ENCODE measurements at regions not wholly inside any gene's neighbourhood (a gene's known extent, or its start where the extent isn't known, plus 50 kb on each side); places are given as distances from the start of the nearest gene placed in this dataset.

DNA sequence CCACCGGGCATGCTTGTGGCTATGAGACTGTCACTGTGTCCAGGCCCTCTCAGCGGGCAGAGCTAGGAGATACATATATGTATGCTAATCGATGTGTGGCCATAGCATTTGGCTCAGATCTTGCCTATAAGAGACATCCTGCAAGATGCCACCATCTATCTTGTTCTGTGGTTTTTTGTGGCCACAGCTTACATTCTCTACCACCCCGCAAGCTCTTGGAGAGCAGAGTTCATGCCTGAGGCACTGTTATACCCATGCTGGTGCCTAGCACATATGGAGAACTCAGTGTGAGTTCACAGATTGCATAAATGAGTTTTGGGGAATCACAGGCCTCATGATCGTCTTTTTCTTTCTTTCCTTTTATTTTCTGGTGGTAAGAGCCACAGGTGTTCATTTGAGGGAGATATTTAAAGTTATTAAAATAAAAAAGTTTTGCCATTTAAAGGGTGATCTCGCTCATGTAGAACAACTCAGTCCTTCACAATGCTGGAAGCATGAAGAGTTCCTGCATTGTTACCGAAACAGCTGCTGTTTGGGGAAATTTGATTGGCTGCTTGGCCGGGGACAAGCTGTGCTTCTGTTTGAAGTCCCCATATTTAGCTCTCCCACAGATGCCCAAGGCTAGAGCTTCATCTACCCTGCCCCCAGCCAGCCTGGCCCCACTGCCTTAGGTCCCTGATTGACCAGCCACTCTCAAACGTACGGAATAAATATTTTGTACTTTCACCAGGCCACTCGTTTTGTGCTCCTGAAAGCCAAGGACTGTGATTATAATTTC, 169.2 kb upstream of the MAP1B start:
- Mint-ChIP-seq H3K4me3 (no peak overlapping the region), H3K27ac (no peak overlapping the region), H3K27me3 (peaks cover 41% of the 10 kb centered on the region), H3K36me3 (ENCODE audit: low read depth) (no peaks in the 10 kb centered on the region), H3K4me1 (no peaks in the 10 kb centered on the region)
- no peaks in the 10 kb centered on the region for H3K9me3 ChIP-seq (ENCODE audit: control insufficient read depth, low read length, poor library complexity, severe bottlenecking)
- DNase-seq (no peak), ATAC-seq (no peak)

DNA sequence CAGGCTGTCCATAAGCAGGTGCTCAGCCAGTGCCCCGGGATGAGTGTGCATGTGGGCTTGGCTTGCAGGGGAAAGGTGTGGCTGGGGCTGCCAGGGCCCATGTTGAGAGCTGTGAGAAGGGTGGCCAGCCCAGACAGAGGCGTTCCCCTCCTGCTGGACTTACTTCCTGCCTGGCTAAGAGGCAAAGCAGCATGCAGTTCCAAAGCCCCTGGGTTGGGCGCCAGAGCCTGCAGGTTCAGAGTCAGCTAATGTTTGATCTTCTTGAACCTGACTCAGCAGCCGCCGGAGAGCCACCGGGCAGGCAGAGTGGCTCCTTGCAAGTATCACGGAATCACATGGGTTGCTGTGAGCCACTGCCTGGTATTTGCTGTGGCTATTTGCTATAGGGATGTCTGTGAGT, 168.4 kb upstream of the MAP1B start:
- Mint-ChIP-seq H3K4me3 (no peak overlapping the region), H3K4me1 (no peaks in the 10 kb centered on the region), H3K27ac (no peak overlapping the region), H3K36me3 (ENCODE audit: low read depth) (no peaks in the 10 kb centered on the region), H3K27me3 (peaks cover 33% of the 10 kb centered on the region)
- H3K9me3 ChIP-seq (ENCODE audit: control insufficient read depth, low read length, poor library complexity, severe bottlenecking): no peaks in the 10 kb centered on the region
- no peak for DNase-seq
- ATAC-seq: no peak

DNA sequence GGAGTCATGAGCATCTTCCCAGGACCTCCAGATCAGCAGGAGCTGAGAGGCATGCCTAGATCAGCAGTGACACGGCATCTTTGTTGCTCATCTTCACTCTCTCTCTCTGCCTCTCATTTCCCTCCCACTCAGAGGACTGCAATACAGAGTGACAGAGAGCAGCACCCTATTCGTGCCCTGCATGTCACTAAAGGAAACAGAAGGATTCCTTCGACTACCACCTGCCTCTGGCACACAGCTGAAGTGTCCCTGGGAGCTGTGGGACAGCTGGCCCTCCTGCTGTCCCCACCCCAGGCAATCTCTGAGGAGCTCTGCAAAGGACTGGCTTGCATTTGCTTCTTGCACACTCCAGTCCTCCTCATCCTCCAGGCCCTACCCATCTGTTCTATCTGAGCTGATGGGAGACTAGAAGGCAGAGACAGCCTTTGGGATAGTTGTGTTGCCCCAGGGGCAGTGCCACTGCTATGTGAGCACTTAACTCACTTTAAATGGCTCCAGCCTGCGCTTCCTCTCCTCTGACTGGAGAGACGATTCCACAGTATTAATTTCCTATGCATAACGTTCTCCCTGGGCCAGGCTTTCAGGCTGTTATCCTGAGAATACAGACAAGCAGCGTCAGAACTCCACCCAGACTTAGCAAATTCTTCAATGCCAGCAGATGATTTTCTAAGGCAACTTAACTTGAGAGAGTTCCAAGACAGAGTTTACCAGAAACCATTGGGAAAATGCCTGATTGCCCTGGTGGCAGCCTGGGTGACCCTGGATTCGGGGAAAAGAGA, 167.6 kb upstream of the MAP1B start:
- no peak for DNase-seq
- ATAC-seq: no peak
- no peaks in the 10 kb centered on the region for H3K36me3 Mint-ChIP-seq (ENCODE audit: low read depth)
- H3K9me3 ChIP-seq (ENCODE audit: control insufficient read depth, low read length, poor library complexity, severe bottlenecking): no peaks in the 10 kb centered on the region
- H3K4me3 Mint-ChIP-seq: no peak overlapping the region
- H3K4me1 Mint-ChIP-seq: no peaks in the 10 kb centered on the region
- H3K27me3 Mint-ChIP-seq: peaks cover 31% of the 10 kb centered on the region
- H3K27ac Mint-ChIP-seq: no peak overlapping the region

DNA sequence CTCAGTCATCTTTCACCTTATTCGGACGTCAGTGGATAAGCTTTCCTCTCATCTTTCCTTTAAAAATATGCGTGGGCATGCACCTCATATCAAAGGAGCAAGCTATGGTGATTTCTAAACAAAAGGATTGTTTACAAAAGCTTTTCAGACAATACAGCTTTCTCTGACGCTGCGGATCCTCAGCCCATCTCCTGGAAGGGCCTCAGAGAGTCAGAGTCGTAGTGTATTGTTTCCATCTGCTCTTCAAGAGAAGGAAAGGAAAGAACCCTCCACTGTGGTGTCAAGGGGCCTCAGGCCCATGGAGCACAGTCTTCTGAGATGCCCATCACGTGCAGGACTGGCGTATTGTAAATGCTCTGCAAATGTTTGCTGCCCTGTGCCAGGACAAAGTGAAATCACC, 163.4 kb upstream of the MAP1B start:
- Mint-ChIP-seq H3K4me1 (no peaks in the 10 kb centered on the region), H3K27me3 (peaks cover 16% of the 10 kb centered on the region), H3K36me3 (ENCODE audit: low read depth) (no peaks in the 10 kb centered on the region), H3K27ac (no peak overlapping the region), H3K4me3 (no peak overlapping the region)
- ATAC-seq (no peak), DNase-seq (no peak)
- H3K9me3 ChIP-seq (ENCODE audit: control insufficient read depth, low read length, poor library complexity, severe bottlenecking): no peaks in the 10 kb centered on the region

DNA sequence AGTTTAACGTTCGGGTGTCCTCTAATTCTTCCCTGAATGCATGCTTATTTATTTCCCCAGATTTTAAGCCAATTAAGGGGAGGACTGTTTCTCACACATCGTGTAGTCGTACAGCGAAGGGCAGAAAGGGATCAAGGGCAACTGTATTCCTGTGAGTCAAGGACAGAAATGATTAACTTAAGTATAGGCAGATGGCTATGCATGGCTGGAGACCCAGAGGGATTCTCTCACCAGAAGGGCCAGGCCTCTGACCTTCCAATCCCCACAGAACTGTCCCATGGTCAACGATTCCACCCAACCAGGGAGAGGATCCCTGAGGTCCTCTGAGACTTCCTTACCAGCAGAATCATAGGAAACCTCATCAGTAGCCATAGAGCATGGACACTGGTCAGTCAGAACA, 161.8 kb upstream of the MAP1B start:
- Mint-ChIP-seq H3K27ac (no peak overlapping the region), H3K4me1 (no peaks in the 10 kb centered on the region), H3K27me3 (peaks cover 4% of the 10 kb centered on the region), H3K36me3 (ENCODE audit: low read depth) (no peaks in the 10 kb centered on the region), H3K4me3 (no peak overlapping the region)
- no peak for ATAC-seq
- H3K9me3 ChIP-seq (ENCODE audit: control insufficient read depth, low read length, poor library complexity, severe bottlenecking): no peaks in the 10 kb centered on the region
- no peak for DNase-seq

DNA sequence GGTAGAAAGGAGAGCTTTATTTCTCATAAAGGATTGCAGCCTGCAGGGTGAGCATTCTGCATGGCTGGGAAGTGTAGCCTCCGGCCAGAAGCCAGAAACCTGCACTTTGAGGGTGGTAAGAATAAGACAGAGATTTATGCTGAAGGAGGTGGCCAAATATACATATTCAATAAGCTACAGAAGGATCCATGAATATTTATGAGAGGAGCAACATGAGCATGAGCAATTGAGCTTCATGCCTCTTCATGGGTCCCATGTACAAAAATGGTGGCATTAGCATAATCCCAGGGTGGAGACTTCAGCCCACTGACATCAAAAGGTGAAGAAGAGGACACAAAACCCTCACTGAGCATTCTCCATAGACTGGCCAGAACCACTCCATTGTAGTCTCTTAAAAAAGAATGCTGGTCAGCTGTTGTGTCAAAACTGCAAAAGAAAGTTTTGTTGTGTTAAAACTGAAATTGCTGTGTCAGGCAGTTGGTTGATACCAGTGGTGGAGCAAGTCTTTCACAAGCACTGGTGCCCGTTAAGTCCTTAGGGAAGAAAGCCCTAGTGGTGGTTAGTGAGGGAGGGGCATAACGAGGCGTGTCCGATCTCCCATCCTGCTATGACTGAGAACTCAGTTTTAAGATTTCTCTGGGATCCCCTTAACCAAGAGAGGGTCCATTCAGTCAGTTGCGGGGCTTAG, 160.8 kb upstream of the MAP1B start:
- no peaks in the 10 kb centered on the region for H3K9me3 ChIP-seq (ENCODE audit: control insufficient read depth, low read length, poor library complexity, severe bottlenecking)
- no peak for ATAC-seq
- Mint-ChIP-seq H3K27ac (no peak overlapping the region), H3K4me3 (no peak overlapping the region), H3K4me1 (no peaks in the 10 kb centered on the region), H3K27me3 (peaks cover 4% of the 10 kb centered on the region), H3K36me3 (ENCODE audit: low read depth) (no peaks in the 10 kb centered on the region)
- DNase-seq: no peak

DNA sequence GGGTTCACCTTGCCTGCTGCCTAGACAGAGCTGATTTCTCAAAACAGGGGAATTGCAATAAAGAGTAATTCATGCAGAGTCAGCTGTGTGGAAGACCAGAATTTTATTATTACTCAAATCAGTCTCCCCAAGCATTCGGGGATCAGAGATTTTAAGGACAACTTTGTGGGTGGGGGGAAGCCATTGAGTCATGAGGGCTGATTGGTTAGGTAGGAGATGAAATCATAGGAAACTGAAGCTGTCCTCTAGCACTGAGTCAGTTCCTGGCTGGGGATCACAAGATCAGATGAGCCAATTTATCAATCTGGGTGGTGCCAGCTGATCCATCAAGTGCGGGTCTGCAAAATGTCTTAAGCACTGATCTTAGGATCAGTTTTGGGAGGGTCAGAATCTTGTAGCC, 159.1 kb upstream of the MAP1B start:
- Mint-ChIP-seq H3K36me3 (ENCODE audit: low read depth) (no peaks in the 10 kb centered on the region), H3K4me1 (no peaks in the 10 kb centered on the region), H3K4me3 (no peak overlapping the region), H3K27me3 (peaks cover 11% of the 10 kb centered on the region), H3K27ac (no peak overlapping the region)
- H3K9me3 ChIP-seq (ENCODE audit: control insufficient read depth, low read length, poor library complexity, severe bottlenecking): no peaks in the 10 kb centered on the region
- ATAC-seq: no peak
- DNase-seq: no peak

DNA sequence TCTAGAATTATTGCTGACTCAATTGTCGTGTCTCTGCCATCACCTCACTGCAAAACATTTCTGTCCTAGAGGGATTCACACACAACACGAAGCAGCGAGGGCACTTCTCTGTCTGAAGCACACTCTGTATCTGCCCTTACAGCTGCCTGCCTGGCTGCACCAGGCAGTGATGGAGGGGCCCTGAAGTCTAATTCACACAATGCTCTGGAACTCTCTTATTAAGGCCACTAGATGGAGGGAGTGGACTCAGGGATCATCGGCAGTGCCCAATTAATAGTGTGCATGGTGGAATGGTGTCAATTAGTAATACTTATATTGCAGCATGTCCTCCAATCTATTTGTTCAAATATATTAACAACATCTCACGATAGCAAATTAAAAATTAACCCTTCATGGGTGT, 157.5 kb upstream of the MAP1B start:
- no peak for ATAC-seq
- H3K9me3 ChIP-seq (ENCODE audit: control insufficient read depth, low read length, poor library complexity, severe bottlenecking): no peaks in the 10 kb centered on the region
- no peak overlapping the region for H3K4me3 Mint-ChIP-seq
- no peaks in the 10 kb centered on the region for H3K4me1 Mint-ChIP-seq
- H3K27me3 Mint-ChIP-seq: peaks cover 12% of the 10 kb centered on the region
- H3K36me3 Mint-ChIP-seq (ENCODE audit: low read depth): no peaks in the 10 kb centered on the region
- H3K27ac Mint-ChIP-seq: no peak overlapping the region
- no peak for DNase-seq

DNA sequence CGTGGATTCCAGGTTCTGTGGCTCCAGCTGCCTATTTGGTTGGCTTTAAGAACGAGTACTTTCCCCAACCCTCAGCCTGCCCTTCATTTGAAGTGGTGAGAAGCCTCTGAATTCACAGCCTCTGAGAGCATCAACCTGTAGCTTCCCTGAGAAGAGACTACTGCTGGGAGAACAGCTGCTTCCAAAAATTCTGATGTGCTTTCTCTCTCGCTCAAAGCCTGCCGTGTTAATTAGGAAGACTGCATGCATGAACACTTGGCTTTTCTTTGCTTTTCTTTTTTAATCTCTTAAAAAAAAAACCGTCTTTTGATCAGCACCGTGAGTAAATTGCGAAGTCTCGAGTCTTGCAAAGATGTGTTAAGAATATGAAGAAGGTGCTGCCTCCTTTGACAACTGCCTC, 153.4 kb upstream of the MAP1B start:
- DNase-seq (no peak), ATAC-seq (no peak)
- Mint-ChIP-seq H3K36me3 (ENCODE audit: low read depth) (no peaks in the 10 kb centered on the region), H3K27ac (no peak overlapping the region), H3K27me3 (peaks cover 26% of the 10 kb centered on the region), H3K4me1 (no peaks in the 10 kb centered on the region), H3K4me3 (no peak overlapping the region)
- no peaks in the 10 kb centered on the region for H3K9me3 ChIP-seq (ENCODE audit: control insufficient read depth, low read length, poor library complexity, severe bottlenecking)

DNA sequence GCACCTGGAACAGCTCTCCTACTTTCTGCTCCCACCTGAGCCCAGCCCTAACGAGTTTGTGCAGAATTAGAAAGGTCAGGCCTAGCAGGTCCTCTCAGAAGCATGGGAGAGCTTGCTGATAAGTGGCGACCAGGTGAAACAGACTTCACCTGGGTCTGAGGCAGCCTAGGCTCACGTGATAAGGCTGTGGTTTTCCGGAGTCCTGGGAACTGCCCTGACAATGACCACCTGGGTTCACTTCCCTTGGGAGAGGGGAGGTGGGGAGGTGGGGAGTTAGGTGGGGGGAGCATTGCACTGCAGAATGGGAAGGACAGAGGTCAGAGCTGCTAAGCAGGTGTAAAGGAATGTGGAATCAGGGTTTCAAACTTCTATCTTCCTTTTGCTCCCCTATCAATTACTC, 152.9 kb upstream of the MAP1B start:
- H3K27ac Mint-ChIP-seq: no peak overlapping the region

DNA sequence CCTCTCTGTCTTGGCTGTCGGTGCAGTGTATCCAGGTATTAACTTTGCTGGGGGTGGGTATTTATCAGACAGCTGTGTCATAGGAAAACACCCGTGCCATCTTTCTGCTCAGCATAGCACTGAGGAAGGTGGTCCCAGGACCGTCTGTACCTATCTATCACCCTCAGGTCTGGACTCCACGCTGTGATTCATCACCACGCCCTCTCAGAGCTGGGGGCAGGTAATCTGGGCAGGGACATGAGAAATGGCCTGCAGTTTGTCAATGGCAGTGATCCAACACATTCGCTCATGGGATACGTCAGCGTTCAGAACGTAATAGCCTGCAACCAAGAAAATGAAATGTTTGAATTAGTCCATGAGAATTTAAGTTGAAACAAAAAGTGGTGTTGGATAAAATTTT, 151.6 kb upstream of the MAP1B start:
- H3K9me3 ChIP-seq (ENCODE audit: control insufficient read depth, low read length, poor library complexity, severe bottlenecking): no peaks in the 10 kb centered on the region
- H3K27me3 Mint-ChIP-seq: peaks cover 30% of the 10 kb centered on the region
- no peaks in the 10 kb centered on the region for H3K36me3 Mint-ChIP-seq (ENCODE audit: low read depth)
- no peaks in the 10 kb centered on the region for H3K4me1 Mint-ChIP-seq
- no peak overlapping the region for H3K27ac Mint-ChIP-seq
- H3K4me3 Mint-ChIP-seq: no peak overlapping the region
- DNase-seq (no peak), ATAC-seq (no peak)

More for the DNA sequence above, 152.9 kb upstream of the MAP1B start:
- H3K4me1 Mint-ChIP-seq: no peaks in the 10 kb centered on the region
- no peak overlapping the region for H3K4me3 Mint-ChIP-seq
- H3K36me3 Mint-ChIP-seq (ENCODE audit: low read depth): no peaks in the 10 kb centered on the region
- no peak for ATAC-seq
- H3K9me3 ChIP-seq (ENCODE audit: control insufficient read depth, low read length, poor library complexity, severe bottlenecking): no peaks in the 10 kb centered on the region
- DNase-seq: no peak
- H3K27me3 Mint-ChIP-seq: peaks cover 30% of the 10 kb centered on the region

DNA sequence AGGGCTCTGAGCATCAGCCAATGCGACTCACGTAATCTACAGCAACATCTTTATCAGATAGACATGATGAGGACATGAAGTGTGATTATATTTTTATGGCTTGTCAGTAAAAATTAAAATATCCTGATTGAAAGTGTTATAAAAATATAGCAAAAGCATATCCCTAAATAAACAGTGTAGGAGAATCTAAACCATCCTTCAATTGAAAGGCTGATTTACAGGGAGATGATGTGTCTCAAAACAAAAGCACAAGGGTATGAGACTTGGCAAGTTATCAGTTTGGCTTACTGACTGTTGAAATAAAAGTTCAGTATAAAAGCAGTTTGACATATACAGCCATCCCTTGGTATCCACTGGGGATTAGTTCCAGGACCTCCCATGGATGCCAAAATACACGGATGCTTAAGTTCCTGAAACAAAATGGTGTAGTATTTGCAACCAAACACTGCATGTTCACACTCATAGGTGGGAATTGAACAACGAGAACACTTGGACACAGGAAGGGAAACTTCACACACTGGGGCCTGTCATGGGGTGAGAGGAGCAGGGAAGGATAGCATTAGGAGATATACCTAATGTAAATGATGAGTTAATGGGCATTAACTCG, 149.9 kb upstream of the MAP1B start:
- H3K9me3 ChIP-seq (ENCODE audit: control insufficient read depth, low read length, poor library complexity, severe bottlenecking): no peaks in the 10 kb centered on the region
- H3K4me1 Mint-ChIP-seq: no peaks in the 10 kb centered on the region
- ATAC-seq: no peak
- no peak overlapping the region for H3K27ac Mint-ChIP-seq
- no peak for DNase-seq
- H3K4me3 Mint-ChIP-seq: no peak overlapping the region
- H3K36me3 Mint-ChIP-seq (ENCODE audit: low read depth): no peaks in the 10 kb centered on the region
- H3K27me3 Mint-ChIP-seq: peaks cover 26% of the 10 kb centered on the region

DNA sequence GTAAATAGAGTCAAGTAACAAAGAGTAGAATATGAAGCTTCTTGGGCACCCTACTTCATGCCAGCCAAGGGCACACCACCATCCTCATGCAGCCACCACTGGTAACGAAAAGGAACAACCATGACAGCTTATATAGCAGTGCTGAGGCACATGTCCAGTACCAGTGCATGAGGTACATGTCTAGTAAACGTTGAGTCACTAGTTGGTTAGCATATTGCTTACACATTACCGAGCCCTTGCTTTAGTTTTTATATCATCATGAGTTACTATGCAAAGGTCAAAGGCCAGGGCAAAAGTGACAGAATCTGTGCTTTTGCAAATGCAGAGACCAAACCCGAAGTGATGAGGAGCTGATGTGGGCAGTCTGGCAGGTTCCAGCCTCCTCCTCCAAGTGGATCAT, 147.1 kb upstream of the MAP1B start:
- DNase-seq (no peak), ATAC-seq (no peak)
- H3K27ac Mint-ChIP-seq: no peak overlapping the region
- H3K9me3 ChIP-seq (ENCODE audit: control insufficient read depth, low read length, poor library complexity, severe bottlenecking): no peaks in the 10 kb centered on the region
- no peak overlapping the region for H3K4me3 Mint-ChIP-seq
- peaks cover 18% of the 10 kb centered on the region for H3K27me3 Mint-ChIP-seq
- H3K36me3 Mint-ChIP-seq (ENCODE audit: low read depth): no peaks in the 10 kb centered on the region
- no peaks in the 10 kb centered on the region for H3K4me1 Mint-ChIP-seq
